GM23248 (cell line): ENCODE measurements at regions not wholly inside any gene's neighbourhood (a gene's known extent, or its start where the extent isn't known, plus 50 kb on each side); places are given as distances from the start of the nearest gene placed in this dataset.

Source experiments
- EZH2 ChIP-seq: fragments of 200-600 bp; sonication (generic); IDR thresholded peaks from 2 replicates; pipeline ENCODE4 v1.6.1; 2018; ENCODE audit warnings: antibody characterized with exemption, mild to moderate bottlenecking; ENCODE audit not compliant: insufficient read depth, poor library complexity, severe bottlenecking
- EZH2phosphoT487 ChIP-seq: fragments of 200-600 bp; sonication (generic); IDR thresholded peaks from 2 replicates; pipeline ENCODE4 v1.6.1; 2018; ENCODE audit warnings: antibody characterized with exemption, moderate library complexity, mild to moderate bottlenecking, low read depth; ENCODE audit not compliant: insufficient read depth

DNA sequence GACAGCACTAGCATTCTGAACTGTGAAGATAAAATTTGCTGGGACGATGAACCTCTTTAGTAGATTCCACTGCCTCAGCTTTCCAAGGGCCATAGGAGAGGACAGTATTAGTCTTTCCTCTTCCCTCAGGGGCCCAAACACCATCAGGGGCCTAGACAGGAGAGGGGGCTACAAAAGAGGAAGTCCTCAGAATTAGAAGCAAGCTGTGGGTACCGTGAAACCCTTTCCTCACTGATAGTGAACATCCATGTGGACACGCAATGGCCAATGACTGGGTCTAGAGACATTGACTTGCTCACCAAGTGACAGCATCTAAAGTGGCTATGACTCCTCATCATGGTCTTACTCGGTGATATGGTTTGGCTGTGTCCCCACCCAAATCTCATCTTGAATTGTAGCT lies 68.1 kb upstream of the UST start:
- TF ChIP-seq EZH2phosphoT487: no peak
- no peak for TF ChIP-seq EZH2
